Erythroblast (primary cell): ENCODE measurements at regions not wholly inside any gene's neighbourhood (a gene's known extent, or its start where the extent isn't known, plus 50 kb on each side); places are given as distances from the start of the nearest gene placed in this dataset.

Experiments
- GATA1 ChIP-seq: IDR thresholded peaks from 2 replicates; pipeline ENCODE4 v1.6.1; 2011; ENCODE audit warnings: low read depth, mild to moderate bottlenecking, control low read depth, low read length, moderate library complexity
- POLR2A ChIP-seq: IDR thresholded peaks from 2 replicates; pipeline ENCODE4 v1.6.1; 2011; ENCODE audit warnings: mild to moderate bottlenecking, low read length

DNA sequence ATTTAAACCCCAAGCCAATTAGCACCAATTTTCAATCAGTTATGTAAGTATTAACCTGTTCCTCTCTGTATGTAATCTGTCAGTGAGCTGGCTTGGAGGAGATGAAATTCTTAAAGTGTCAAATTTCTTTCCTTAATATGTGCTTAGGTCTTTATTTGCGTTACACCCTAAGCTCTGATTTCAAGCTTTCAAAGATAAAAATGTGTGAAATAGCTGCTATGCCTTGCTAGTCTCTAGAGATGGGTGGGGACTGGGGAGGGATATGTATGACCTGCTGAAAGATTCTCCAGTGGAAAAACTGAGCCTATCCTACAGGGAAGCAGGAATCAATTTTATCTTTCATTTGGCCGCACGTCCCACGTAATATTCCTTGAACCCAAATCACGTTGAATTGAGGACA lies 264.5 kb downstream of the RND3 start:
- TF ChIP-seq POLR2A (no peak), GATA1 (no peak)
